HepG2 (cell line): ENCODE measurements at regions not wholly inside any gene's neighbourhood (a gene's known extent, or its start where the extent isn't known, plus 50 kb on each side); places are given as distances from the start of the nearest gene placed in this dataset.

Source experiments
- ELF4 ChIP-seq: sonication (generic); formaldehyde crosslinking; IDR thresholded peaks from 2 replicates; pipeline ENCODE4 v1.5.0; 2020; ENCODE audit warnings: missing genetic modification reagents, mild to moderate bottlenecking, moderate library complexity, borderline replicate concordance
- GABPA ChIP-seq, 2 experiments: IDR thresholded peaks; 2 replicates each; pipeline ENCODE4 v1.6.1; 2011 to 2016; ENCODE audit warnings: low read depth in 2 of 2, low read length in 1 of 2, missing biosample characterization in 1 of 2, missing genetic modification characterization in 1 of 2
- KAT8 ChIP-seq: IDR thresholded peaks from 2 replicates; pipeline ENCODE4 v1.6.1; 2016; ENCODE audit warnings: missing genetic modification reagents, missing compliant biosample characterization
- MAFK ChIP-seq, 2 experiments: IDR thresholded peaks in 1 of 2; conservative IDR thresholded peaks in 1 of 2; 2 replicates each; pipeline ENCODE4 v1.6.1; 2011; ENCODE audit warnings: improper control_type of control experiment in 2 of 2, low read length in 2 of 2
- MXD4 ChIP-seq: IDR thresholded peaks from 2 replicates; pipeline ENCODE4 v1.6.1; 2016; ENCODE audit warnings: mild to moderate bottlenecking, missing biosample characterization, missing genetic modification reagents
- REST ChIP-seq, 2 experiments: IDR thresholded peaks; 2 replicates each; pipeline ENCODE4 v1.6.1; 2011 to 2012; ENCODE audit warnings: low read length in 2 of 2, borderline replicate concordance in 1 of 2, low read depth in 1 of 2, mild to moderate bottlenecking in 1 of 2, moderate library complexity in 1 of 2
- YY1 ChIP-seq: IDR thresholded peaks from 2 replicates; pipeline ENCODE4 v1.6.1; 2011; ENCODE audit warnings: low read length, low read depth, moderate library complexity, mild to moderate bottlenecking; ENCODE audit not compliant: insufficient read depth, insufficient replicate concordance
- ZMYM2 ChIP-seq: sonication (generic); formaldehyde crosslinking; IDR thresholded peaks from 2 replicates; pipeline ENCODE4 v1.8.0; 2022; ENCODE audit warnings: mild to moderate bottlenecking, missing genetic modification reagents
- TF ChIP-seq, protein P1 (sequence below): sonication (generic); formaldehyde crosslinking; IDR thresholded peaks from 2 replicates; pipeline ENCODE4 v1.5.0; 2020; ENCODE audit warnings: mild to moderate bottlenecking, missing genetic modification reagents, moderate library complexity
- TF ChIP-seq, protein P2 (sequence below): sonication (generic); formaldehyde crosslinking; IDR thresholded peaks from 2 replicates; pipeline ENCODE4 v1.4.0; 2020; ENCODE audit warnings: missing genetic modification reagents

- TF ChIP-seq, protein P1, sequence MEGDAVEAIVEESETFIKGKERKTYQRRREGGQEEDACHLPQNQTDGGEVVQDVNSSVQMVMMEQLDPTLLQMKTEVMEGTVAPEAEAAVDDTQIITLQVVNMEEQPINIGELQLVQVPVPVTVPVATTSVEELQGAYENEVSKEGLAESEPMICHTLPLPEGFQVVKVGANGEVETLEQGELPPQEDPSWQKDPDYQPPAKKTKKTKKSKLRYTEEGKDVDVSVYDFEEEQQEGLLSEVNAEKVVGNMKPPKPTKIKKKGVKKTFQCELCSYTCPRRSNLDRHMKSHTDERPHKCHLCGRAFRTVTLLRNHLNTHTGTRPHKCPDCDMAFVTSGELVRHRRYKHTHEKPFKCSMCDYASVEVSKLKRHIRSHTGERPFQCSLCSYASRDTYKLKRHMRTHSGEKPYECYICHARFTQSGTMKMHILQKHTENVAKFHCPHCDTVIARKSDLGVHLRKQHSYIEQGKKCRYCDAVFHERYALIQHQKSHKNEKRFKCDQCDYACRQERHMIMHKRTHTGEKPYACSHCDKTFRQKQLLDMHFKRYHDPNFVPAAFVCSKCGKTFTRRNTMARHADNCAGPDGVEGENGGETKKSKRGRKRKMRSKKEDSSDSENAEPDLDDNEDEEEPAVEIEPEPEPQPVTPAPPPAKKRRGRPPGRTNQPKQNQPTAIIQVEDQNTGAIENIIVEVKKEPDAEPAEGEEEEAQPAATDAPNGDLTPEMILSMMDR (CRISPR knock-in tag) = no peak
- TF ChIP-seq ELF4 (CRISPR knock-in tag) (no peak), KAT8 (CRISPR knock-in tag) (no peak), ZMYM2 (CRISPR knock-in tag) (no peak), MAFK (conservative IDR thresholded peaks at IDR 0.05 in 1 of 2, IDR thresholded peaks at IDR 0.05 in 1 of 2; ENCODE audit: low read length in 2 of 2) (no peak), MXD4 (CRISPR knock-in tag) (no peak), REST (IDR thresholded peaks at IDR 0.05; ENCODE audit: borderline replicate concordance in 1 of 2, low read depth in 1 of 2, low read length in 2 of 2) (no peak), YY1 (no peak), GABPA (IDR thresholded peaks at IDR 0.05; ENCODE audit: low read depth, low read length) (no peak), GABPA (CRISPR knock-in tag; IDR thresholded peaks at IDR 0.05; ENCODE audit: low read depth) (no peak)
- TF ChIP-seq, protein P2, sequence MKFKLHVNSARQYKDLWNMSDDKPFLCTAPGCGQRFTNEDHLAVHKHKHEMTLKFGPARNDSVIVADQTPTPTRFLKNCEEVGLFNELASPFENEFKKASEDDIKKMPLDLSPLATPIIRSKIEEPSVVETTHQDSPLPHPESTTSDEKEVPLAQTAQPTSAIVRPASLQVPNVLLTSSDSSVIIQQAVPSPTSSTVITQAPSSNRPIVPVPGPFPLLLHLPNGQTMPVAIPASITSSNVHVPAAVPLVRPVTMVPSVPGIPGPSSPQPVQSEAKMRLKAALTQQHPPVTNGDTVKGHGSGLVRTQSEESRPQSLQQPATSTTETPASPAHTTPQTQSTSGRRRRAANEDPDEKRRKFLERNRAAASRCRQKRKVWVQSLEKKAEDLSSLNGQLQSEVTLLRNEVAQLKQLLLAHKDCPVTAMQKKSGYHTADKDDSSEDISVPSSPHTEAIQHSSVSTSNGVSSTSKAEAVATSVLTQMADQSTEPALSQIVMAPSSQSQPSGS (CRISPR knock-in tag) = no peak
These were observed 221.9 kb upstream of the FOXN3 start for GRCh38 chr14:89638891-89639290.
